ENCODE measurements at regions not wholly inside any gene's neighbourhood (a gene's known extent, or its start where the extent isn't known, plus 50 kb on each side); places are given as distances from the start of the nearest gene placed in this dataset.
"Not testable (repeated sequence)": the region's sequence is repeated elsewhere in the genome, so short reads cannot be mapped to it uniquely, and the experiment has no call there.

GRCh38 chr2:87956613-87957012 lies 59.7 kb downstream of the RNU2-63P start:
- DNase-seq = peak in 3 of 4 experiments; percentile 2 to 19 (median 11)

- not testable (repeated sequence) for DNase-seq
These were observed 67.3 kb downstream of the RNU2-63P start for GRCh38 chr2:87949008-87949407.

GRCh38 chr2:87946644-87947370 lies 69.5 kb downstream of the RNU2-63P start:
- DNase-seq = not testable (repeated sequence)

- not testable (repeated sequence) for DNase-seq
These were observed 77.0 kb downstream of the RNU2-63P start for GRCh38 chr2:87939299-87939698.

GRCh38 chr2:87919023-87919665 lies 93.5 kb upstream of the RGPD2 start:
- not testable (repeated sequence) for DNase-seq

GRCh38 chr2:87917194-87917593 lies 91.6 kb upstream of the RGPD2 start:
- not testable (repeated sequence) for DNase-seq

GRCh38 chr2:87910848-87911247 lies 85.3 kb upstream of the RGPD2 start:
- not testable (repeated sequence) for DNase-seq

- DNase-seq = not testable (repeated sequence)
These were observed 83.4 kb upstream of the RGPD2 start for GRCh38 chr2:87909042-87909441.

GRCh38 chr2:87907556-87908099 lies 82.0 kb upstream of the RGPD2 start:
- not testable (repeated sequence) for DNase-seq

- not testable (repeated sequence) for DNase-seq
These were observed 77.9 kb upstream of the RGPD2 start for GRCh38 chr2:87903242-87904114.

GRCh38 chr2:87883659-87884058 lies 58.1 kb upstream of the RGPD2 start:
- DNase-seq = not testable (repeated sequence)

Measured in suppressor macrophage (primary cell).